ENCODE measurements at regions not wholly inside any gene's neighbourhood (a gene's known extent, or its start where the extent isn't known, plus 50 kb on each side); places are given as distances from the start of the nearest gene placed in this dataset.

DNA sequence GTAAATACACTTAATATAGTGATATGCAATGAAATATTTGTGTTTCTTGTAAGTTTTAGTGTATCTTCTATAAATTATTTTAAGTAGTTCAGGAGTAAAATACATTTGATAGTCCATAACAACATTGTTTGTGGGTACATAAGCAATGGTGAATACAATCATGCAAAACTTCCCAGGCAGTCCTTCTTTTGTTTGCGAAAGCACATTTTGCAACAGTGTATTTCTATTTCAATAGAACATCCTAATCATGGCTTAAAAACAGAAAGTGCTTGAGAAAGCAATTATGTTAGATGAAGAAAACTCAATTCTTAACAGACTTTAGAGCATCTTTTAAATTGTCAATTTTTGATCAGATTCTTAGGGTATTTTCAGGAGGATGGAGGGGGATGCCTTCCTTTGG is 155.6 kb downstream of the POSTN start (continued):
- TF ChIP-seq POLR2AphosphoS5 (IDR thresholded peaks at IDR 0.05; ENCODE audit: low read depth, low read length) = no peak
- TF ChIP-seq SIN3A (IDR thresholded peaks at IDR 0.05; ENCODE audit: low read depth) = no peak
- TF ChIP-seq EGR1 (IDR thresholded peaks at IDR 0.05; ENCODE audit: low read depth) = no peak
- no peak for TF ChIP-seq TCF7L2 (IDR thresholded peaks at IDR 0.05; ENCODE audit: borderline replicate concordance, extremely low read depth, insufficient read depth, insufficient read length)
- TF ChIP-seq SRF (IDR thresholded peaks at IDR 0.05; ENCODE audit: low read depth) = no peak
- TF ChIP-seq ZBTB33 (IDR thresholded peaks at IDR 0.05; ENCODE audit: extremely low read depth, insufficient replicate concordance, low read length) = no peak
- no peak for TF ChIP-seq EZH2phosphoT487 (IDR thresholded peaks at IDR 0.05; ENCODE audit: borderline replicate concordance)
- TF ChIP-seq CBX3 (IDR thresholded peaks at IDR 0.05; ENCODE audit: low read depth) = no peak
- TF ChIP-seq RAD21 (IDR thresholded peaks at IDR 0.05; ENCODE audit: low read depth) = no peak
- TF ChIP-seq POLR2A (IDR thresholded peaks at IDR 0.05; ENCODE audit: borderline replicate concordance, extremely low read depth, insufficient read depth, insufficient read length) = no peak
- TF ChIP-seq JUND (IDR thresholded peaks at IDR 0.05) = no peak

DNA sequence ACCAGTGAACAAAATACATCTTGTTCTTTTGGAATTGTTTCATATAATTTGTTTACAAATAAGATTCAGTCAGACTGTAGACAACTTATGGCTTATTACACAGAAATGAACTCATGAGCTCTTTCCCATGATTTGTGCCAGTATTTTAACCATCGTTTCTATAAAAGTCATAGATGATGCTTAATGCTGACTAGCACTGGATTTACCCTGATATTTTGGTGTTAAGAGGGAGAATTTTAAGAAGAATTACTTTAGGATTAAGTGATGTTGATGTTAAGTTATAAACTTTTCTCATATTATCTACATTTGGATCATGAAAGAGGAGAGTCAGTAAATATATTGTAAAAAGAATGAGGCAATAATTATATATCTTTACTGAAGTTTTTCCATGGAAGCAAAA is 162.7 kb downstream of the POSTN start:
- H3K27me3 ChIP-seq (ENCODE audit: insufficient read depth, low read length) = no peaks in the 10 kb centered on the region
- ATAC-seq (no peak), DNase-seq (ENCODE audit: low read depth, low spot score) (no peak)
- RAD21 ChIA-PET (ENCODE audit: low non-redundant PET in 1 of 2, low total read pairs in 2 of 2, uncharacterized antibody in 2 of 2, unreplicated experiment in 2 of 2) = no interaction called here
- no peaks in the 10 kb centered on the region for H3K9me2 ChIP-seq (ENCODE audit: insufficient read depth)
- H3K4me2 ChIP-seq (ENCODE audit: low read length) = no peak overlapping the region
- H3K36me3 ChIP-seq (ENCODE audit: control insufficient read depth in 1 of 2, insufficient read depth in 2 of 2, low read length in 2 of 2) = no peaks in the 10 kb centered on the region
- H3K9ac ChIP-seq (ENCODE audit: low read length) = no peak overlapping the region
- POLR2A ChIA-PET = no interaction called here
- CTCF ChIA-PET = no interaction called here
- no peaks in the 10 kb centered on the region for H3K79me2 ChIP-seq (ENCODE audit: insufficient read depth, low read length)
- no peaks in the 10 kb centered on the region for H4K20me1 ChIP-seq (ENCODE audit: insufficient read depth)
- H3K4me1 ChIP-seq (ENCODE audit: control insufficient read depth in 1 of 2, insufficient read depth in 2 of 2, low read length in 2 of 2) = no peaks in the 10 kb centered on the region
- H3K4me3 ChIP-seq (replicated peaks in 1 of 2; ENCODE audit: low read depth in 1 of 2, low read length in 2 of 2) = no peak overlapping the region
- intact Hi-C loops (cut with micrococcal nuclease) = no loop called here
- H3K27ac ChIP-seq (ENCODE audit: low read depth, low read length) = no peak overlapping the region
- peaks cover 8 to 20% of the 10 kb centered on the region in 2 experiments; a peak in 3 of 4 replicates for H3K9me3 ChIP-seq (ENCODE audit: control insufficient read depth in 1 of 2, insufficient read depth in 1 of 2, low read depth in 1 of 2, low read length in 2 of 2)
- H2AFZ ChIP-seq (ENCODE audit: low read depth, low read length, poor library complexity, severe bottlenecking) = no peak overlapping the region
- BruUV-seq (replicated peaks) = no TSS peak
- TF ChIP-seq REST (IDR thresholded peaks at IDR 0.05; ENCODE audit: low read depth) (no peak), CBX3 (IDR thresholded peaks at IDR 0.05; ENCODE audit: low read depth) (no peak), RAD21 (IDR thresholded peaks at IDR 0.05; ENCODE audit: low read depth) (no peak), SIN3A (IDR thresholded peaks at IDR 0.05; ENCODE audit: low read depth) (no peak), POLR2A (IDR thresholded peaks at IDR 0.05; ENCODE audit: borderline replicate concordance, extremely low read depth, insufficient read depth, insufficient read length) (no peak), ZNF274 (IDR thresholded peaks at IDR 0.05; ENCODE audit: low read depth, low read length) (no peak), ELF1 (IDR thresholded peaks at IDR 0.05; ENCODE audit: borderline replicate concordance, low read depth) (no peak), SRF (IDR thresholded peaks at IDR 0.05; ENCODE audit: low read depth) (no peak), FOSL1 (IDR thresholded peaks at IDR 0.05; ENCODE audit: low read depth) (no peak), SP1 (IDR thresholded peaks at IDR 0.05; ENCODE audit: low read depth) (no peak), CEBPB (IDR thresholded peaks at IDR 0.05; ENCODE audit: low read depth) (no peak), ATF3 (IDR thresholded peaks at IDR 0.05) (no peak)
- TF ChIP-seq, protein P1, sequence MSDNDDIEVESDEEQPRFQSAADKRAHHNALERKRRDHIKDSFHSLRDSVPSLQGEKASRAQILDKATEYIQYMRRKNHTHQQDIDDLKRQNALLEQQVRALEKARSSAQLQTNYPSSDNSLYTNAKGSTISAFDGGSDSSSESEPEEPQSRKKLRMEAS (IDR thresholded peaks at IDR 0.05) = no peak

Measured in HCT116 (cell line).